CD8-positive, alpha-beta memory T cell (primary cell): ENCODE measurements at regions not wholly inside any gene's neighbourhood (a gene's known extent, or its start where the extent isn't known, plus 50 kb on each side); places are given as distances from the start of the nearest gene placed in this dataset.

Experiments used
- CTCF ChIA-PET: fragments of 350-600 bp; sonication (Branson Sonifier 250); formaldehyde crosslinking; loops from one replicate; lab custom pipeline; 2021; ENCODE audit warnings: antibody characterized with exemption; lab: Charles Lee
- POLR2A ChIA-PET: fragments of 350-600 bp; sonication (Branson Sonifier 250); formaldehyde crosslinking; loops from one replicate; lab custom pipeline; 2021; ENCODE audit warnings: antibody characterized with exemption; lab: Charles Lee
- DNase-seq, 5 donors: peaks; one replicate each; pipeline versions ENCODE4 v3.0.0 to v3.0.0-alpha.2; 2020 to 2022; ENCODE audit warnings: mixed read lengths in 1 of 5
- H3K27ac ChIP-seq: one replicate; pipeline ENCODE4 v1.7.0; 2013; ENCODE audit warnings: low read depth, mild to moderate bottlenecking, low read length, moderate library complexity
- H3K27me3 ChIP-seq: 2 replicates; pipeline ENCODE4 v1.7.0; 2013; ENCODE audit warnings: low read length, mild to moderate bottlenecking; ENCODE audit not compliant: insufficient read depth, poor library complexity, severe bottlenecking
- H3K36me3 ChIP-seq: 2 replicates; pipeline ENCODE4 v1.7.0; 2013; ENCODE audit warnings: mild to moderate bottlenecking, low read length, moderate library complexity; ENCODE audit not compliant: insufficient read depth
- H3K4me1 ChIP-seq: 2 replicates; pipeline ENCODE4 v1.7.0; 2013; ENCODE audit warnings: mild to moderate bottlenecking, low read length, moderate library complexity; ENCODE audit not compliant: insufficient read depth
- H3K4me3 ChIP-seq: 2 replicates; pipeline ENCODE4 v1.7.0; 2013; ENCODE audit warnings: mild to moderate bottlenecking, low read length
- H3K9me3 ChIP-seq: 2 replicates; pipeline ENCODE4 v1.7.0; 2013; ENCODE audit warnings: mild to moderate bottlenecking, low read length
- H3K27ac Mint-ChIP-seq, 8 donors: one replicate each; pipeline ENCODE4 v1.8.0; 2020 to 2021; ENCODE audit warnings: mixed read lengths in 8 of 8, mild to moderate bottlenecking in 6 of 8, inconsistent platforms in 3 of 8, moderate library complexity in 3 of 8
- H3K27me3 Mint-ChIP-seq, 2 donors: one replicate each; pipeline ENCODE4 v1.8.0; 2020 to 2021; ENCODE audit warnings: mixed read lengths in 2 of 2, mild to moderate bottlenecking in 1 of 2, moderate library complexity in 1 of 2
- H3K36me3 Mint-ChIP-seq, 3 donors: one replicate each; pipeline ENCODE4 v1.8.0; 2020 to 2021; ENCODE audit warnings: mixed read lengths in 3 of 3, inconsistent platforms in 1 of 3, mild to moderate bottlenecking in 1 of 3
- H3K4me1 Mint-ChIP-seq, 3 donors: one replicate each; pipeline ENCODE4 v1.8.0; 2020 to 2021; ENCODE audit warnings: mixed read lengths in 3 of 3, inconsistent platforms in 1 of 3, mild to moderate bottlenecking in 1 of 3
- H3K4me3 Mint-ChIP-seq, 7 donors: one replicate each; pipeline ENCODE4 v1.8.0; 2020 to 2021; ENCODE audit warnings: mixed read lengths in 7 of 7, mild to moderate bottlenecking in 6 of 7, moderate library complexity in 4 of 7, inconsistent platforms in 2 of 7
- H3K9me3 Mint-ChIP-seq, 5 donors: one replicate each; pipeline ENCODE4 v1.8.0; 2020 to 2022; ENCODE audit warnings: mixed read lengths in 5 of 5, mild to moderate bottlenecking in 3 of 5, moderate library complexity in 2 of 5, inconsistent platforms in 1 of 5

GRCh38 chr3:174767406-174767805, 91.7 kb upstream of the NAALADL2 start:
- POLR2A ChIA-PET: no interaction called here
- Histone ChIP-seq H3K27ac (no peak overlapping the region), H3K4me3 (no peak overlapping the region), H3K4me1 (no peaks in the 10 kb centered on the region), H3K36me3 (no peaks in the 10 kb centered on the region), H3K27me3 (no peaks in the 10 kb centered on the region), H3K9me3 (no peaks in the 10 kb centered on the region)
- CTCF ChIA-PET: no interaction called here
- Mint-ChIP-seq H3K4me1 (no peaks in the 10 kb centered on the region), H3K27ac (no peak overlapping the region), H3K4me3 (no peak overlapping the region), H3K9me3 (peaks cover 0 to 12% (median 3%) of the 10 kb centered on the region in 5 donors), H3K27me3 (no peaks in the 10 kb centered on the region), H3K36me3 (no peaks in the 10 kb centered on the region)
- DNase-seq: no peak

- H3K27ac Mint-ChIP-seq: no peak overlapping the region
- peaks cover 0 to 12% (median 3%) of the 10 kb centered on the region in 5 donors for H3K9me3 Mint-ChIP-seq
- no peaks in the 10 kb centered on the region for H3K36me3 ChIP-seq
- no peaks in the 10 kb centered on the region for H3K36me3 Mint-ChIP-seq
- no peaks in the 10 kb centered on the region for H3K4me1 Mint-ChIP-seq
- CTCF ChIA-PET: no interaction called here
- POLR2A ChIA-PET: no interaction called here
- no peak overlapping the region for H3K27ac ChIP-seq
- H3K4me3 ChIP-seq: no peak overlapping the region
- no peaks in the 10 kb centered on the region for H3K27me3 ChIP-seq
- no peaks in the 10 kb centered on the region for H3K4me1 ChIP-seq
- no peaks in the 10 kb centered on the region for H3K9me3 ChIP-seq
- no peaks in the 10 kb centered on the region for H3K27me3 Mint-ChIP-seq
- no peak overlapping the region for H3K4me3 Mint-ChIP-seq
- no peak for DNase-seq
Measured at GRCh38 chr3:174767853-174768382, 91.2 kb upstream of the NAALADL2 start.

GRCh38 chr3:174769171-174769570, 90.0 kb upstream of the NAALADL2 start:
- Mint-ChIP-seq H3K27me3 (no peaks in the 10 kb centered on the region), H3K4me3 (no peak overlapping the region), H3K27ac (no peak overlapping the region), H3K9me3 (peaks cover 0 to 12% (median 4%) of the 10 kb centered on the region in 5 donors), H3K4me1 (no peaks in the 10 kb centered on the region), H3K36me3 (no peaks in the 10 kb centered on the region)
- H3K27me3 ChIP-seq: no peaks in the 10 kb centered on the region
- no peak overlapping the region for H3K4me3 ChIP-seq
- ChIA-PET CTCF (no interaction called here), POLR2A (no interaction called here)
- no peak overlapping the region for H3K27ac ChIP-seq
- no peaks in the 10 kb centered on the region for H3K4me1 ChIP-seq
- no peaks in the 10 kb centered on the region for H3K36me3 ChIP-seq
- no peaks in the 10 kb centered on the region for H3K9me3 ChIP-seq
- DNase-seq: no peak

GRCh38 chr3:174775603-174776002, 83.5 kb upstream of the NAALADL2 start:
- Mint-ChIP-seq H3K27me3 (no peaks in the 10 kb centered on the region), H3K27ac (no peak overlapping the region), H3K4me1 (no peaks in the 10 kb centered on the region), H3K36me3 (no peaks in the 10 kb centered on the region), H3K4me3 (no peak overlapping the region), H3K9me3 (peaks cover 0 to 8% (median 2%) of the 10 kb centered on the region in 5 donors)
- Histone ChIP-seq H3K27ac (no peak overlapping the region), H3K4me1 (no peaks in the 10 kb centered on the region), H3K36me3 (no peaks in the 10 kb centered on the region), H3K4me3 (no peak overlapping the region), H3K27me3 (no peaks in the 10 kb centered on the region), H3K9me3 (no peaks in the 10 kb centered on the region)
- CTCF ChIA-PET: no interaction called here
- POLR2A ChIA-PET: no interaction called here
- no peak for DNase-seq

- no peak overlapping the region for H3K27ac Mint-ChIP-seq
- POLR2A ChIA-PET: no interaction called here
- DNase-seq: no peak
- no peak overlapping the region for H3K4me3 Mint-ChIP-seq
- Histone ChIP-seq H3K4me3 (no peak overlapping the region), H3K36me3 (no peaks in the 10 kb centered on the region), H3K9me3 (no peaks in the 10 kb centered on the region), H3K27me3 (no peaks in the 10 kb centered on the region), H3K4me1 (no peaks in the 10 kb centered on the region), H3K27ac (no peak overlapping the region)
- no peaks in the 10 kb centered on the region for H3K4me1 Mint-ChIP-seq
- CTCF ChIA-PET: no interaction called here
- H3K27me3 Mint-ChIP-seq: no peaks in the 10 kb centered on the region
- no peaks in the 10 kb centered on the region for H3K36me3 Mint-ChIP-seq
- H3K9me3 Mint-ChIP-seq: peaks cover 0 to 9% (median 2%) of the 10 kb centered on the region in 5 donors
Measured at GRCh38 chr3:174776123-174776522, 83.0 kb upstream of the NAALADL2 start.

GRCh38 chr3:174776636-174777035, 82.5 kb upstream of the NAALADL2 start:
- Mint-ChIP-seq H3K4me3 (no peak overlapping the region), H3K27ac (no peak overlapping the region), H3K4me1 (no peaks in the 10 kb centered on the region), H3K9me3 (peaks cover 0 to 8% (median 5%) of the 10 kb centered on the region in 5 donors), H3K36me3 (no peaks in the 10 kb centered on the region), H3K27me3 (no peaks in the 10 kb centered on the region)
- Histone ChIP-seq H3K27ac (no peak overlapping the region), H3K9me3 (no peaks in the 10 kb centered on the region), H3K36me3 (no peaks in the 10 kb centered on the region), H3K27me3 (no peaks in the 10 kb centered on the region), H3K4me1 (no peaks in the 10 kb centered on the region), H3K4me3 (no peak overlapping the region)
- ChIA-PET CTCF (no interaction called here), POLR2A (no interaction called here)
- DNase-seq: no peak

GRCh38 chr3:174777813-174778212, 81.3 kb upstream of the NAALADL2 start:
- H3K36me3 ChIP-seq: no peaks in the 10 kb centered on the region
- no peaks in the 10 kb centered on the region for H3K27me3 ChIP-seq
- Mint-ChIP-seq H3K27ac (no peak overlapping the region), H3K36me3 (no peaks in the 10 kb centered on the region), H3K27me3 (no peaks in the 10 kb centered on the region), H3K4me3 (no peak overlapping the region), H3K4me1 (no peaks in the 10 kb centered on the region), H3K9me3 (peaks cover 0 to 7% (median 6%) of the 10 kb centered on the region in 5 donors)
- H3K4me3 ChIP-seq: no peak overlapping the region
- POLR2A ChIA-PET: no interaction called here
- H3K27ac ChIP-seq: no peak overlapping the region
- H3K9me3 ChIP-seq: no peaks in the 10 kb centered on the region
- DNase-seq: no peak
- H3K4me1 ChIP-seq: no peaks in the 10 kb centered on the region
- CTCF ChIA-PET: no interaction called here

GRCh38 chr3:174783502-174783901, 75.6 kb upstream of the NAALADL2 start:
- H3K9me3 Mint-ChIP-seq: peaks cover 4 to 13% (median 8%) of the 10 kb centered on the region in 5 donors
- no peaks in the 10 kb centered on the region for H3K4me1 Mint-ChIP-seq
- ChIA-PET POLR2A (no interaction called here), CTCF (no interaction called here)
- Histone ChIP-seq H3K27ac (no peak overlapping the region), H3K4me1 (no peaks in the 10 kb centered on the region), H3K36me3 (no peaks in the 10 kb centered on the region), H3K4me3 (no peak overlapping the region), H3K9me3 (peaks cover 5% of the 10 kb centered on the region), H3K27me3 (no peaks in the 10 kb centered on the region)
- no peaks in the 10 kb centered on the region for H3K27me3 Mint-ChIP-seq
- no peak for DNase-seq
- H3K36me3 Mint-ChIP-seq: no peaks in the 10 kb centered on the region
- H3K4me3 Mint-ChIP-seq: no peak overlapping the region
- no peak overlapping the region for H3K27ac Mint-ChIP-seq
